Stomach (tissue), 4 donors: ENCODE measurements at regions not wholly inside any gene's neighbourhood (a gene's known extent, or its start where the extent isn't known, plus 50 kb on each side); places are given as distances from the start of the nearest gene placed in this dataset.

Experiments
- POLR2A ChIP-seq, 4 donors: fragments of 450-650 bp; IDR thresholded peaks; one replicate each; pipeline ENCODE4 v1.6.1; 2016; ENCODE audit warnings: antibody characterized with exemption in 4 of 4, control low read depth in 2 of 4, mild to moderate bottlenecking in 1 of 4, moderate library complexity in 1 of 4
- TF ChIP-seq, protein P1 (sequence below), 7 experiments: fragments of 450-650 bp in 4 of 7; fragments of 200-600 bp in 3 of 7; sonication (generic) in 3 of 7; IDR thresholded peaks; one replicate each; pipeline ENCODE4 v1.5.1; 2016 to 2019; ENCODE audit warnings: antibody characterized with exemption in 7 of 7, control low read depth in 2 of 7, mild to moderate bottlenecking in 1 of 7

GRCh38 chr5:3466392-3466791, 129.2 kb upstream of the IRX1 start:
- no peak for TF ChIP-seq POLR2A (IDR thresholded peaks at IDR 0.05)
- TF ChIP-seq, protein P1, sequence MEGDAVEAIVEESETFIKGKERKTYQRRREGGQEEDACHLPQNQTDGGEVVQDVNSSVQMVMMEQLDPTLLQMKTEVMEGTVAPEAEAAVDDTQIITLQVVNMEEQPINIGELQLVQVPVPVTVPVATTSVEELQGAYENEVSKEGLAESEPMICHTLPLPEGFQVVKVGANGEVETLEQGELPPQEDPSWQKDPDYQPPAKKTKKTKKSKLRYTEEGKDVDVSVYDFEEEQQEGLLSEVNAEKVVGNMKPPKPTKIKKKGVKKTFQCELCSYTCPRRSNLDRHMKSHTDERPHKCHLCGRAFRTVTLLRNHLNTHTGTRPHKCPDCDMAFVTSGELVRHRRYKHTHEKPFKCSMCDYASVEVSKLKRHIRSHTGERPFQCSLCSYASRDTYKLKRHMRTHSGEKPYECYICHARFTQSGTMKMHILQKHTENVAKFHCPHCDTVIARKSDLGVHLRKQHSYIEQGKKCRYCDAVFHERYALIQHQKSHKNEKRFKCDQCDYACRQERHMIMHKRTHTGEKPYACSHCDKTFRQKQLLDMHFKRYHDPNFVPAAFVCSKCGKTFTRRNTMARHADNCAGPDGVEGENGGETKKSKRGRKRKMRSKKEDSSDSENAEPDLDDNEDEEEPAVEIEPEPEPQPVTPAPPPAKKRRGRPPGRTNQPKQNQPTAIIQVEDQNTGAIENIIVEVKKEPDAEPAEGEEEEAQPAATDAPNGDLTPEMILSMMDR (IDR thresholded peaks at IDR 0.05) = no peak
